ENCODE measurements at regions not wholly inside any gene's neighbourhood (a gene's known extent, or its start where the extent isn't known, plus 50 kb on each side); places are given as distances from the start of the nearest gene placed in this dataset.

- H3K27me3 ChIP-seq (replicated peaks; ENCODE audit: insufficient read depth), result no peaks in the 10 kb centered on the region
- TF ChIP-seq CTCF (IDR thresholded peaks at IDR 0.05), result no peak
- TF ChIP-seq POLR2A (IDR thresholded peaks at IDR 0.05), result no peak
- no peak for TF ChIP-seq POLR2AphosphoS5 (IDR thresholded peaks at IDR 0.05)
- intact Hi-C loops (cut with DNase I), result no loop called here
- no peaks in the 10 kb centered on the region for H3K36me3 ChIP-seq
- WGBS, result 77% methylated on average over 3 of the region's 3 CpGs
- H3K4me3 ChIP-seq, result no peak overlapping the region
- H3K27ac ChIP-seq, result no peak overlapping the region
- no peak for DNase-seq (ENCODE audit: low spot score)
- no peaks in the 10 kb centered on the region for H3K9me3 ChIP-seq
- H3K4me1 ChIP-seq (replicated peaks), result no peaks in the 10 kb centered on the region
Observed at GRCh38 chr10:10514797-10515196, 502.9 kb upstream of the CELF2 start.

- no peak overlapping the region for H3K4me3 ChIP-seq
- H3K4me1 ChIP-seq (replicated peaks), result no peaks in the 10 kb centered on the region
- no peaks in the 10 kb centered on the region for H3K36me3 ChIP-seq
- DNase-seq (ENCODE audit: low spot score), result no peak
- TF ChIP-seq POLR2A (IDR thresholded peaks at IDR 0.05), result no peak
- no peak for TF ChIP-seq CTCF (IDR thresholded peaks at IDR 0.05)
- TF ChIP-seq POLR2AphosphoS5 (IDR thresholded peaks at IDR 0.05), result no peak
- WGBS, result 66% methylated on average over 13 of the region's 13 CpGs
- intact Hi-C loops (cut with DNase I), result no loop called here
- H3K27me3 ChIP-seq (replicated peaks; ENCODE audit: insufficient read depth), result no peaks in the 10 kb centered on the region
- H3K9me3 ChIP-seq, result no peaks in the 10 kb centered on the region
- H3K27ac ChIP-seq, result no peak overlapping the region
Observed at GRCh38 chr10:10515479-10516204, 502.0 kb upstream of the CELF2 start.

GRCh38 chr10:10516346-10517130 lies 501.1 kb upstream of the CELF2 start:
- no peaks in the 10 kb centered on the region for H3K36me3 ChIP-seq
- intact Hi-C loops (cut with DNase I), result no loop called here
- 61% methylated on average over 8 of the region's 8 CpGs for WGBS
- TF ChIP-seq POLR2AphosphoS5 (IDR thresholded peaks at IDR 0.05) (no peak), POLR2A (IDR thresholded peaks at IDR 0.05) (no peak), CTCF (IDR thresholded peaks at IDR 0.05) (no peak)
- H3K4me1 ChIP-seq (replicated peaks), result no peaks in the 10 kb centered on the region
- no peak for DNase-seq (ENCODE audit: low spot score)
- H3K27ac ChIP-seq, result no peak overlapping the region
- no peaks in the 10 kb centered on the region for H3K27me3 ChIP-seq (replicated peaks; ENCODE audit: insufficient read depth)
- H3K4me3 ChIP-seq, result no peak overlapping the region
- H3K9me3 ChIP-seq, result no peaks in the 10 kb centered on the region

- no peak overlapping the region for H3K27ac ChIP-seq
- TF ChIP-seq CTCF (IDR thresholded peaks at IDR 0.05), result no peak
- TF ChIP-seq POLR2AphosphoS5 (IDR thresholded peaks at IDR 0.05), result no peak
- TF ChIP-seq POLR2A (IDR thresholded peaks at IDR 0.05), result no peak
Observed at GRCh38 chr10:10517866-10518265, 499.8 kb upstream of the CELF2 start.

More at GRCh38 chr10:10517866-10518265, 499.8 kb upstream of the CELF2 start:
- no peaks in the 10 kb centered on the region for H3K27me3 ChIP-seq (replicated peaks; ENCODE audit: insufficient read depth)
- WGBS, result 57% methylated on average over 4 of the region's 4 CpGs
- H3K36me3 ChIP-seq, result no peaks in the 10 kb centered on the region
- no peak overlapping the region for H3K4me3 ChIP-seq
- intact Hi-C loops (cut with DNase I), result no loop called here
- no peaks in the 10 kb centered on the region for H3K4me1 ChIP-seq (replicated peaks)
- no peak for DNase-seq (ENCODE audit: low spot score)
- H3K9me3 ChIP-seq, result no peaks in the 10 kb centered on the region
